Medulla oblongata (tissue), 1 donor: ENCODE measurements at regions not wholly inside any gene's neighbourhood (a gene's known extent, or its start where the extent isn't known, plus 50 kb on each side); places are given as distances from the start of the nearest gene placed in this dataset.

ENCODE experiments used
- DNase-seq: peaks from one replicate; pipeline ENCODE4 v3.0.0-alpha.2; 2015; ENCODE audit errors: extremely low spot score

- no peak for DNase-seq
Observed at GRCh38 chr3:77967621-77968020, 927.7 kb downstream of the ROBO2 start.

GRCh38 chr3:77976079-77976478 lies 936.2 kb downstream of the ROBO2 start:
- no peak for DNase-seq

GRCh38 chr3:78003090-78003489 lies 963.2 kb downstream of the ROBO2 start:
- no peak for DNase-seq

- no peak for DNase-seq
Observed at GRCh38 chr3:78004571-78004970, 964.7 kb downstream of the ROBO2 start.

GRCh38 chr3:78013653-78014052 lies 973.8 kb downstream of the ROBO2 start:
- no peak for DNase-seq

GRCh38 chr3:78015856-78016255 lies 976.0 kb downstream of the ROBO2 start:
- DNase-seq: no peak

GRCh38 chr3:78021710-78022109 lies 981.8 kb downstream of the ROBO2 start:
- no peak for DNase-seq

GRCh38 chr3:78022232-78022631 lies 982.3 kb downstream of the ROBO2 start:
- no peak for DNase-seq

- no peak for DNase-seq
Observed at GRCh38 chr3:78023257-78023656, 983.4 kb downstream of the ROBO2 start.

- DNase-seq: no peak
Observed at GRCh38 chr3:78025916-78026315, 986.0 kb downstream of the ROBO2 start.

- DNase-seq: no peak
Observed at GRCh38 chr3:78026318-78026828, 986.5 kb downstream of the ROBO2 start.

- no peak for DNase-seq
Observed at GRCh38 chr3:78029775-78030174, 989.9 kb downstream of the ROBO2 start.

GRCh38 chr3:78035131-78035641 lies 995.3 kb downstream of the ROBO2 start:
- DNase-seq: peak; percentile 5

GRCh38 chr3:78041486-78041885 lies 1001.6 kb downstream of the ROBO2 start:
- no peak for DNase-seq

GRCh38 chr3:78046566-78046965 lies 1006.7 kb downstream of the ROBO2 start:
- DNase-seq: no peak

- DNase-seq: no peak
Observed at GRCh38 chr3:78048698-78049097, 1008.8 kb downstream of the ROBO2 start.

- DNase-seq: no peak
Observed at GRCh38 chr3:78049521-78049920, 1009.6 kb downstream of the ROBO2 start.

- DNase-seq: no peak
Observed at GRCh38 chr3:78050276-78051065, 1010.6 kb downstream of the ROBO2 start.

GRCh38 chr3:78052746-78053145 lies 1012.8 kb downstream of the ROBO2 start:
- DNase-seq: no peak

- no peak for DNase-seq
Observed at GRCh38 chr3:78066287-78066686, 1026.4 kb downstream of the ROBO2 start.

GRCh38 chr3:78070188-78070587 lies 1030.3 kb downstream of the ROBO2 start:
- no peak for DNase-seq

GRCh38 chr3:78076379-78076778 lies 1036.5 kb downstream of the ROBO2 start:
- DNase-seq: no peak

- DNase-seq: no peak
Observed at GRCh38 chr3:78077178-78077577, 1037.3 kb downstream of the ROBO2 start.
